ENCODE measurements at regions not wholly inside any gene's neighbourhood (a gene's known extent, or its start where the extent isn't known, plus 50 kb on each side); places are given as distances from the start of the nearest gene placed in this dataset.

- H3K27me3 ChIP-seq (replicated peaks in 1 of 4; ENCODE audit: control extremely low read depth in 1 of 4, control insufficient read depth in 3 of 4, insufficient read depth in 4 of 4, low read length in 3 of 4): peaks cover 0 to 12% (median 3%) of the 10 kb centered on the region in 4 experiments
- intact Hi-C loops (cut with micrococcal nuclease): no loop called here
- H3K9ac ChIP-seq (ENCODE audit: low read length): no peak overlapping the region
- no peaks in the 10 kb centered on the region for H3K4me1 Mint-ChIP-seq
- H3K9me3 Mint-ChIP-seq (ENCODE audit: insufficient read depth): peaks cover 4% of the 10 kb centered on the region
- H3K4me2 ChIP-seq (replicated peaks; ENCODE audit: low read depth, low read length, poor library complexity, severe bottlenecking): no peak overlapping the region
- H3K4me1 ChIP-seq (ENCODE audit: control insufficient read depth in 2 of 2, insufficient read depth in 2 of 2, low read length in 2 of 2): no peaks in the 10 kb centered on the region
- no peak for TF ChIP-seq EZH2 (IDR thresholded peaks at IDR 0.05; ENCODE audit: borderline replicate concordance, insufficient read depth, low read depth, low read length, poor library complexity, severe bottlenecking)
- no peak overlapping the region for H3K27ac Mint-ChIP-seq
- POLR2A ChIA-PET: no interaction called here
- H3K27ac ChIP-seq (ENCODE audit: low read length in 2 of 2): no peak overlapping the region
- ATAC-seq (ENCODE audit: low read depth): no peak
- H4K20me1 ChIP-seq (ENCODE audit: control insufficient read depth, insufficient read depth, low read length, poor library complexity, severe bottlenecking): no peaks in the 10 kb centered on the region
- H3K4me3 Mint-ChIP-seq: no peak overlapping the region
- DNase-seq: no peak
- no peaks in the 10 kb centered on the region for H3K79me2 ChIP-seq (ENCODE audit: control insufficient read depth, insufficient read depth, low read length)
- H3K27me3 Mint-ChIP-seq: peaks cover 24% of the 10 kb centered on the region
- CTCF ChIA-PET: no interaction called here
- peaks cover 0 to 7% (median 0%) of the 10 kb centered on the region in 3 donors for H3K9me3 ChIP-seq (ENCODE audit: control extremely low read depth in 1 of 3, control insufficient read depth in 2 of 3, insufficient read depth in 1 of 3, low read length in 2 of 3)
- no peak overlapping the region for H2AFZ ChIP-seq (ENCODE audit: insufficient read depth, low read depth, low read length, poor library complexity, severe bottlenecking)
- no peaks in the 10 kb centered on the region for H3K36me3 ChIP-seq (replicated peaks in 1 of 2; ENCODE audit: control extremely low read depth in 1 of 2, control insufficient read depth in 1 of 2, extremely low read depth in 1 of 2, insufficient read depth in 2 of 2, low read length in 1 of 2)
- no peak overlapping the region for H3K4me3 ChIP-seq (ENCODE audit: control extremely low read depth in 1 of 5, extremely low read depth in 1 of 5, insufficient read depth in 1 of 5, low read depth in 2 of 5, low read length in 4 of 5)
Measured at GRCh38 chr9:120256146-120256545, 323.8 kb downstream of the CDK5RAP2 start.

- DNase-seq: no peak
- Histone ChIP-seq H3K4me2 (replicated peaks; ENCODE audit: low read depth, low read length, poor library complexity, severe bottlenecking) (no peak overlapping the region), H3K4me3 (ENCODE audit: control extremely low read depth in 1 of 5, extremely low read depth in 1 of 5, insufficient read depth in 1 of 5, low read depth in 2 of 5, low read length in 4 of 5) (no peak overlapping the region), H2AFZ (ENCODE audit: insufficient read depth, low read depth, low read length, poor library complexity, severe bottlenecking) (no peak overlapping the region), H3K9me3 (ENCODE audit: control extremely low read depth in 1 of 3, control insufficient read depth in 2 of 3, insufficient read depth in 1 of 3, low read length in 2 of 3) (peaks cover 0 to 5% (median 0%) of the 10 kb centered on the region in 3 donors), H3K79me2 (ENCODE audit: control insufficient read depth, insufficient read depth, low read length) (no peaks in the 10 kb centered on the region), H4K20me1 (ENCODE audit: control insufficient read depth, insufficient read depth, low read length, poor library complexity, severe bottlenecking) (no peaks in the 10 kb centered on the region), H3K27ac (ENCODE audit: low read length in 2 of 2) (no peak overlapping the region), H3K4me1 (ENCODE audit: control insufficient read depth in 2 of 2, insufficient read depth in 2 of 2, low read length in 2 of 2) (no peaks in the 10 kb centered on the region), H3K9ac (ENCODE audit: low read length) (no peak overlapping the region), H3K27me3 (replicated peaks in 1 of 4; ENCODE audit: control extremely low read depth in 1 of 4, control insufficient read depth in 3 of 4, insufficient read depth in 4 of 4, low read length in 3 of 4) (peaks cover 0 to 4% (median 0%) of the 10 kb centered on the region in 4 experiments), H3K36me3 (replicated peaks in 1 of 2; ENCODE audit: control extremely low read depth in 1 of 2, control insufficient read depth in 1 of 2, extremely low read depth in 1 of 2, insufficient read depth in 2 of 2, low read length in 1 of 2) (no peaks in the 10 kb centered on the region)
- peaks cover 20% of the 10 kb centered on the region for H3K27me3 Mint-ChIP-seq
- TF ChIP-seq CTCF (IDR thresholded peaks at IDR 0.05) (no peak), EZH2 (IDR thresholded peaks at IDR 0.05; ENCODE audit: borderline replicate concordance, insufficient read depth, low read depth, low read length, poor library complexity, severe bottlenecking) (no peak)
- H3K9me3 Mint-ChIP-seq (ENCODE audit: insufficient read depth): peaks cover 4% of the 10 kb centered on the region
- H3K4me3 Mint-ChIP-seq: no peak overlapping the region
- intact Hi-C loops (cut with micrococcal nuclease): no loop called here
- ChIA-PET POLR2A (no interaction called here), CTCF (no interaction called here)
- no peak for ATAC-seq (ENCODE audit: low read depth)
- H3K27ac Mint-ChIP-seq: no peak overlapping the region
- H3K4me1 Mint-ChIP-seq: no peaks in the 10 kb centered on the region
- WGBS (ENCODE audit: insufficient coverage): no CpG with 5 or more reads among the region's 2 CpGs
Measured at GRCh38 chr9:120252248-120252647, 327.7 kb downstream of the CDK5RAP2 start.
